HG02938 (cell line): ENCODE measurements at regions not wholly inside any gene's neighbourhood (a gene's known extent, or its start where the extent isn't known, plus 50 kb on each side); places are given as distances from the start of the nearest gene placed in this dataset.
"Not testable (repeated sequence)": the region's sequence is repeated elsewhere in the genome, so short reads cannot be mapped to it uniquely, and the experiment has no call there.

ENCODE experiments used
- ATAC-seq: cut with Tn5 transposase; IDR thresholded peaks from one replicate; pipeline ENCODE4 v1.9.1; 2021; ENCODE audit warnings: mild to moderate bottlenecking, moderate library complexity; ENCODE audit not compliant: unreplicated experiment

DNA sequence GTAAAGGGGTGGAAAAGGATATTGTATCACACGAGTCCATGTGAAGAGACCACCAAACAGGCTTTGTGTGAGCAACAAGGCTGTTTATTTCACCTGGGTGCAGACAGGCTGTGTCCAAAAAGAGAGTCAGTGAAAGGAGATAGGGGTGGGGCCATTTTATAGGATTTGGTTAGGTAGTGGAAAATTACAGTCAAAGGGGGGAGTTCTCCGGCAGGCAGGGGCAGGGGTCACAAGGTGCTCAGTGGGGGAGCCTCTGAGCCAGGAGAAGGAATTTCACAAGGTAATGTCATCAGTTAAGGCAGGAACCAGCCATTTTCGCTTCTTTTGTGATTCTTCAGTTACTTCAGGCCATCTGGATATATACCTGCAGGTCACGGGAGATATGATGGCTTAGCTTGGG lies 104.7 kb upstream of the SPATS2L start:
- ATAC-seq, result not testable (repeated sequence)

DNA sequence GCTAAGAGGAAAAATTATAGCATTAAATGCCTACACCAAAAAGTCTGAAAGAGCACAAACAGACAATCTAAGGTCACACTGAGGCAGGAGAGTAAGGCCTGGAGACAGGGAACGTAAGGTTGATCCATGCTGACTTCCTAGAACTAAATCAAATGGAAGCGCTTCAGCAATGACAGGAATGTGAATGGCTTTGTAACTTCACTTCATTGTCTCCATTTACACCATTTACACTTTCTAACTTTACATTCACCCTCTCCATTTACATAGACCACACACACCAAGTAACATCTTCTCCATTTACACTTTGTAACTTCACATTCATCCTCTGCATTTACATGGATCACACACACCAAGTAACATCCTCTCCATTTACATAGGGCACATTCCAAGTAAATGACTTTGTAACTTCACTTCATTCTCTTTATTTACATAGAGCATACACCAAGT lies 103.1 kb upstream of the SPATS2L start:
- no peak for ATAC-seq

GRCh38 chr2:200208041-200208440 lies 98.5 kb upstream of the SPATS2L start:
- no peak for ATAC-seq

DNA sequence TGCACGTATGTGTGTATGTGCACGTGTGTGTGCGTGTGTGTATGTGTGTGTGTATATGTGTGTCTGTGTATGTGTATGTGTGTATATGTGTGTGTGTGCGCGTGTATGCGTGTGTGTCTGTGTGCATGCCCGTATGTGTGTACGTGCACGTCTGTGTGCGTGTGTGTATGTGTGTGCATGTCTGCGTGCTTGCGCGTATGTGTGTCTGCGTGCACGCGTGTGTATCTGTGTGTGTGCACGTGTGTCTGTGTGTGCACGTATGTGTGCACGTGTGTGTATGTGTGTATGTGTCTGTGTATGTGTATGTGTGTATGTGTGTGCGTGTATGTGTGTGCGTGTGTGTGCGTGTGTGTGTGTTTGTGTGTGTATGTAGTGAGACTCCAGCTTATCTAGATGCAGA lies 97.5 kb upstream of the SPATS2L start:
- no peak for ATAC-seq

DNA sequence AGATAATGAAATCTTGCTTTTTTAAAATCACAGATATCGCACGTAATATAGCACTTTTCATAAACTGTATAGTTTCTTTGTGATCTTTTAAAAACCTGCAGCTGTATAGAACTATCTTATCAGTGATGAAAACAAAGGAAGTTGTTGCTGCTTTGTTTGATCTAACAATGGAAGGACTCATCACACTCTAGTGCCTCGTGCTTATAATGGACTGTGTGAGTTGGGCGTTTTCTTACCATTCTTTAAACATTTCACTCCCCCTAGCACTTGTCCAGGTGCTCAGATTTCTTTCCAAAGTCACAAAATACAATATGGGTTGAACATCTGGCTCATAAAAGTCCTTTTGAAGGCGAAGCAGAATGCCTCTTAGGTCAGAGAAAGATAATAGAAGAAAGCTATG lies 94.8 kb upstream of the SPATS2L start:
- no peak for ATAC-seq

DNA sequence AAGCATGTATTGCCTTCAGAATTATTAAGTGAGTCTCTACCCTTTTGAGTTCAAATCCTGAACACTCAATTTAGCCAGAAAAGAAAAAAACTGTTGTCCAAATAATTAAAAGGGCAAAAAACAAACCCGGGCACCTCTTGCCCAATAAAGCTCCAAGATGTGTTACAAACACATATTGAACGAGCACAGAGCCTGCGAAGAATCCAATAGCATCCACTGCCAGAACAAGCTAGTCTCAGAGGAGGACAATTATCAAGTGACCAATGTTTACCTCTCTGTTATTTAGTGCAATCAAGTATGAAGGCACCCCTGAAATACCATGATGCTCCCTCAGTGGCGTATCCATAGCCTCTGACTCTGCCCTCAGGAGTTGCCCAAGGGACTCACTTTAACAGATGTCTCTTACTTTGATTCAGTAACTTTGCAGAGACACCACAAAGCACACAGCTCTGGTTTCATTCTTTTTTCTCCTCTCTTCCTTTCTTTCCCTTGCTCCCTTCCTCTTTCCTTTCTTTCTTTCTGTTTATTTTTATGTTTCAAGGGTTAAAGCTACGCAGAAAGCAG lies 93.5 kb upstream of the SPATS2L start:
- ATAC-seq, result no peak

- no peak for ATAC-seq
Observed at GRCh38 chr2:200216310-200216709, 90.2 kb upstream of the SPATS2L start.

DNA sequence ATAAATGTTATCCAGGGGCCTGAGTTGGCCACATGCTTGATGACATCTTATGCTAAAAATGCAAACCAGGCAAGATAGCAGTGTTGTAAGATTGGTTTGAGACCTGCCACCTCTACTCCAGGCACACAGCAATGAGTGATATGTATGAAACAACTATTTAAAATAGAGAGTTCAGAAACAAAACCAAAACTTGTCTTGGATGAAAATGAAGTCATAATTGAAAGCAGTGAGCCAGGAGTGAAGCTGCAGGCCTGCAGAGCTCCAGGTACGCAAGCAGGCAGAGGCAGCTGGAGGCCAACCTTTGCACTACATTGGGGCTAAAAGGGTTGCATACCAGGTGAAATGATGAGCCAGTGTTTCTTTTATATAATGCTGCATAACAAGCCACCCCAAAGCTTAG lies 89.2 kb upstream of the SPATS2L start:
- no peak for ATAC-seq

GRCh38 chr2:200218645-200219044 lies 87.8 kb upstream of the SPATS2L start:
- ATAC-seq, result no peak

- no peak for ATAC-seq
Observed at GRCh38 chr2:200219309-200220113, 87.0 kb upstream of the SPATS2L start.

- ATAC-seq, result no peak
Observed at GRCh38 chr2:200220251-200220650, 86.2 kb upstream of the SPATS2L start.

DNA sequence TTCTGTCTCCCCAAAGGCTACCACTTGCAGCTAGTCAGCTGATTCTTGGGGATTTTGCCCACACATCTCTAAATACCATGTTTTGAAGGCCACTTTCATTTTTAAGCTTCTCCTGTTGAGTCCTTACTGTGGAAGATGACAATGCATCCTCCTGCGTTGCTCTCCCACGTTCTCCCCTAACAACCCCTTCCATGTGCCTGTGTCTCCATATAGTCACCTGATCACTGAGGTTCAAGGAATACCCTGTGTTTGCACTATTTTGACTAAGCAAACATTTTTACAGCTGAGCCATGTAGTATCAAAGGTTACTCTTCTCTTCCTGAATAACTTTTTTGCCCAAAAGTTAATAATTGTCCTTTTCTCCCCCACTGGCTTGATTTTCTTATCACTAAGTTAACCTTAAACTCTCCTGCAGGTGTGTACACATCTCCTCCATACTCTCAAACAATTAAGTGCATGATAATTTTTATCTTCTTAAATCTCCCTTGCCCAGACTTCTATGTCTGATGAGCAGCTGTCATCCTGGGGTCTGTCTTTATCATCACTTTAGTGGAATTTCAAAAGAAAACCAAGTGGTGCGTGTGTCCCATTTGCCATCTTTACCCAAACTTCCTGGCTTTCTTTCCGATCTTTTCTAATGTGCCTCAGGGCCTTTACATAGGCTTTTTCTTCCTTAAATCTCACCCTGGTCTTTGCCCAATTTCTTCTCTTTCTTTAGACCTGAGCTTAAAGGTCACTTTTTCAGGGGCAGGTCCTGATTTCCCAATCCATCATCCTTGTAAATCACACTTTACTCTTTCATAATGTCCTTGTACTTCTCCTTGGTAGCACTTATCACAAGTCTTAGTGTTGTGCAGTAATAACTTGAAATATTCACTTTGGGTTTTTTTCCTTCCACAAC lies 85.2 kb upstream of the SPATS2L start:
- ATAC-seq, result no peak

- no peak for ATAC-seq
Observed at GRCh38 chr2:200222791-200223190, 83.7 kb upstream of the SPATS2L start.

- no peak for ATAC-seq
Observed at GRCh38 chr2:200223205-200223784, 83.2 kb upstream of the SPATS2L start.

- no peak for ATAC-seq
Observed at GRCh38 chr2:200225951-200226350, 80.5 kb upstream of the SPATS2L start.

GRCh38 chr2:200226451-200227426 lies 79.8 kb upstream of the SPATS2L start:
- no peak for ATAC-seq

GRCh38 chr2:200230716-200231115 lies 75.8 kb upstream of the SPATS2L start:
- no peak for ATAC-seq

GRCh38 chr2:200235533-200235932 lies 71.0 kb upstream of the SPATS2L start:
- ATAC-seq, result no peak

DNA sequence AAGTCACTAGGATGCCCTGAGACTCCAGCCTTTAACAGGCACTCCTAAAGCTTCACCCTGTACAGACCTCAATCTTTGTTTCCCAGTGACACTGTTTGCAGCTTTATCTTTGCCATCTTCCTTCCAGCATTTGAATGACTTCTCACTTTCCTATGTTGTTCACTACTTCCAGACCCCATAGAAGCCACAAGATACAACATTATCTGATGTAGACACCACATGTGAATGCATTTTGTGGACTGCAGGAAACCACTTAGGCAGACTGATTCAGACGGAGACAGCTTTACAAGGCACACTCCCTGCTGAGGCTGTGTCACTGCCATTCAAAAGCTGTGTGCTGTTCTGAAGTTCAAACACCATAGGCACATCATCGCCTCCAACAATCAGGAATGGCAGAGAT lies 67.3 kb upstream of the SPATS2L start:
- ATAC-seq, result no peak

GRCh38 chr2:200242570-200242969 lies 63.9 kb upstream of the SPATS2L start:
- ATAC-seq, result no peak
